ENCODE measurements at regions not wholly inside any gene's neighbourhood (a gene's known extent, or its start where the extent isn't known, plus 50 kb on each side); places are given as distances from the start of the nearest gene placed in this dataset.

DNA sequence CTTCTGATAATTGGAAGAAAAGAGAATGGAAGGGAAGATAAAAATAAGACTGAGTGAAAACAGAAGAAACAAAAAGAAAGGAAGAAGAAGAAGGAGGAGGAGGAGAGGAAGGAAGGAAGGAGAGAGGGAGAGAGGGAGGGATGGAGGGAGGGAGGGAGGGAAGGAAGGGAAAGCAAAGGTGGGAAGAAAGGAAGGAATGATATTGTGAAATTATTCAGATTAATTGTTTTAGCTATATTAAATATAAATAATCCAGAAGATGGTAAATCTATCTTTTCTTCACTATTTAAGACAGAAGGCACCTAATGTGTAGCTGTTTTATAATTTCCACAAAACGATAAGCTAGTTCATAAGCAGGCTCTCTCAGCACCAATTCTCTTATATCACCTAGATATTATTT is 191.3 kb upstream of the LRRC7 start:
- TF ChIP-seq, protein P1, sequence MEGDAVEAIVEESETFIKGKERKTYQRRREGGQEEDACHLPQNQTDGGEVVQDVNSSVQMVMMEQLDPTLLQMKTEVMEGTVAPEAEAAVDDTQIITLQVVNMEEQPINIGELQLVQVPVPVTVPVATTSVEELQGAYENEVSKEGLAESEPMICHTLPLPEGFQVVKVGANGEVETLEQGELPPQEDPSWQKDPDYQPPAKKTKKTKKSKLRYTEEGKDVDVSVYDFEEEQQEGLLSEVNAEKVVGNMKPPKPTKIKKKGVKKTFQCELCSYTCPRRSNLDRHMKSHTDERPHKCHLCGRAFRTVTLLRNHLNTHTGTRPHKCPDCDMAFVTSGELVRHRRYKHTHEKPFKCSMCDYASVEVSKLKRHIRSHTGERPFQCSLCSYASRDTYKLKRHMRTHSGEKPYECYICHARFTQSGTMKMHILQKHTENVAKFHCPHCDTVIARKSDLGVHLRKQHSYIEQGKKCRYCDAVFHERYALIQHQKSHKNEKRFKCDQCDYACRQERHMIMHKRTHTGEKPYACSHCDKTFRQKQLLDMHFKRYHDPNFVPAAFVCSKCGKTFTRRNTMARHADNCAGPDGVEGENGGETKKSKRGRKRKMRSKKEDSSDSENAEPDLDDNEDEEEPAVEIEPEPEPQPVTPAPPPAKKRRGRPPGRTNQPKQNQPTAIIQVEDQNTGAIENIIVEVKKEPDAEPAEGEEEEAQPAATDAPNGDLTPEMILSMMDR (IDR thresholded peaks at IDR 0.05; ENCODE audit: low read depth, low read length, missing control alignments): no peak
- DNase-seq (ENCODE audit: extremely low read depth, low read depth): no peak
- H3K4me3 ChIP-seq (replicated peaks; ENCODE audit: low read depth, low read length): no peak overlapping the region

DNA sequence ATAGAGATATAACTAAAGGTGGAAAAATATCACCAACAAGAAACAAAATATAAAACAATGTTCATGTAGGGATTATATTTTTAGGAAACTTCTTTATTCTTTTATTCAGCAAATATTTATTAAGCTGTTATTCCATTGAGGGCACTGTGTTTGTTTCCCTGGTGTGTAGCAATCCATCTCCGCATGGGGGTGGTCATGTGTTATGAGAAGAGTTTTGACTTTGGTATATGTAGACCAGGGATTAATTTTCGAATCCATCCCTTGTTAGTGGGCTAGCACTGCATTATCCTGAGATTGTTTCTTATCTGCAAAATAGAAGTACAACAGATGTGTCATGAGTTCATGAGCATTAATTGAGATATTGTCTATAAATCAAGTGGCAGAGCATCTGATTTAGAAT is 190.2 kb upstream of the LRRC7 start:
- TF ChIP-seq, protein P1 (IDR thresholded peaks at IDR 0.05; ENCODE audit: low read depth, low read length, missing control alignments): no peak
- no peak for DNase-seq (ENCODE audit: extremely low read depth, low read depth)
- no peak overlapping the region for H3K4me3 ChIP-seq (replicated peaks; ENCODE audit: low read depth, low read length)

DNA sequence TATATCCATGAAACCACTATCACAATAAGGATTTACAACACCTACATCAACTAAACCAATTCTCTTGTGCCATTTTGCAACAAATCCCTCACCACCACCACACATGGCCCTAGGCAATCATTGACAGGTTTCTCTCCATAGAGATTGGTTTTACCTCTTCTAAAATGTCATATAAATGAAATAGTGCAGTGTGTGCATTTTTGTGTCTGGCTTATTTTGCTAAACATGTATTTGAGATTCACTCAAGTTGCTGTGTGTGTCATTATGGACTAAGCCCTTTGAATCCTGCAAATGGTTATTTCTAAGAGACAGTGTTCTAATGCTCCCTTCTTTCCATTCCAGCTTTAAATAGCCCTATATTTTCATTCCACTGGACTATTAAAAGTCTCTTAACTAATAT is 179.7 kb upstream of the LRRC7 start:
- no peak for DNase-seq (ENCODE audit: extremely low read depth, low read depth)
- TF ChIP-seq, protein P1 (IDR thresholded peaks at IDR 0.05; ENCODE audit: low read depth, low read length, missing control alignments): no peak
- no peak overlapping the region for H3K4me3 ChIP-seq (replicated peaks; ENCODE audit: low read depth, low read length)

DNA sequence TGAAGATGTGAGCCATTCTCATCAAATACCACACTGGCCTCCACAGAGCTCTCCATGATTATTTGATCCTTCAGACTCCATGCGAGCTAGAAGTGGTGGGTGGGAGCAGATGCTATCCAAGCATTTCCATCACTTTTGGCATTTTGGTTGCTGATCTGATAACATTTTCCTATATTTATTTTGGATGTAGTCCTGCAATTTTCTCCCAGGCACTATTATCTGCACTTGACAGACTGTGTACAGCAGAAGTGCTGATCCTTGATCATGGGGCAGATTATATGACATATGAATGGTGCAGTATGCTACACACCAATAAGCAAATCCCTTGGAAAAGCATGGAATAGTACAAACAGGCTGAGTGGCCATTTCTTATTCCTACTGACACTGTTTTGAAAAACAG is 167.6 kb upstream of the LRRC7 start:
- TF ChIP-seq, protein P1 (IDR thresholded peaks at IDR 0.05; ENCODE audit: low read depth, low read length, missing control alignments): no peak
- no peak for DNase-seq (ENCODE audit: extremely low read depth, low read depth)
- H3K4me3 ChIP-seq (replicated peaks; ENCODE audit: low read depth, low read length): no peak overlapping the region

DNA sequence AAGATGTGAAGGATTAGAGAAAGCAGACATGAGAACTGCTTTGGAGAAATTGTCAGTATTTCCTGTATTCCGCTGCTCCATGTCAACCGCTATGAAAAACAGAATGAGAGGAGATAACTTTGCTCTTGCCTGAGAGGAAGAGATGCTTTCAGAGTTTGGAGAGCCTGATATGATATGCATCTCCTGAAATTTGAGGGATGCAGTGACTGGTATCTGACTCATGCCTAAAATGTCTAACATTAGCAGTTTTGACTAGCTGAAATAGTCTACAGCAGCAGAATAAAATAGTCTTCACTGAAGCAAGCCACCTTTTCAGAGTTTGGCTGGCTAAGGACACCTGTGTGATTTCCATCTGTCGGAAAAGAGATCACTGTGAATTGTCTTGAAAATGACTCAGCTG is 165.8 kb upstream of the LRRC7 start:
- DNase-seq (ENCODE audit: extremely low read depth, low read depth): no peak
- TF ChIP-seq, protein P1 (IDR thresholded peaks at IDR 0.05; ENCODE audit: low read depth, low read length, missing control alignments): no peak
- H3K4me3 ChIP-seq (replicated peaks; ENCODE audit: low read depth, low read length): no peak overlapping the region

DNA sequence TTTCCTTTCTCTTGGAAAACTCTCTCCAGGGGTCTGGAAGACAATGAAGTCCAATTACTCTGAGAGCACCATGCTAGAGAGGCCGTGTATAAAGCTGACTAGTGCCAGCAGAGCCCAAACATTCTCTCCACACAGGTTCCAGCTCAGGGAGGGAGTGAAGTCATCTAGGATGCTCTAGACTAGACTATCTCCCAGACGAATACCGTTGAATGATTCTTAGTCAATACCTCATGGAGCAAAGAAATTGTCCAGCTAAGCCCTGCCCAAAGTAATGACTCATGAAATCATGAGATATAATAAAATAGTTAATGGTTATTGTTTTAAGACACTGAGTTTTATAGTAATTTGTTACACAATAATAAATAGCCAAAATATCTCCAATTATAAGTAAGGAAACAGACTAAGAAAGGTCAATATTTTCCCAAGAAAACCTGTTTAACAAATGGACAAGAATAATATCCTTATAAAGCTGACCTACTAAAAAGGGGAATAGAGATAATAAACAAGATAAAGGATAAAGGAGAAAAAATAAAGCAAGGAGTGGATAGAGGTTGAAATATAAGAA is 163.9 kb upstream of the LRRC7 start:
- H3K4me3 ChIP-seq (replicated peaks; ENCODE audit: low read depth, low read length): no peak overlapping the region
- TF ChIP-seq, protein P1 (IDR thresholded peaks at IDR 0.05; ENCODE audit: low read depth, low read length, missing control alignments): no peak
- no peak for DNase-seq (ENCODE audit: extremely low read depth, low read depth)

DNA sequence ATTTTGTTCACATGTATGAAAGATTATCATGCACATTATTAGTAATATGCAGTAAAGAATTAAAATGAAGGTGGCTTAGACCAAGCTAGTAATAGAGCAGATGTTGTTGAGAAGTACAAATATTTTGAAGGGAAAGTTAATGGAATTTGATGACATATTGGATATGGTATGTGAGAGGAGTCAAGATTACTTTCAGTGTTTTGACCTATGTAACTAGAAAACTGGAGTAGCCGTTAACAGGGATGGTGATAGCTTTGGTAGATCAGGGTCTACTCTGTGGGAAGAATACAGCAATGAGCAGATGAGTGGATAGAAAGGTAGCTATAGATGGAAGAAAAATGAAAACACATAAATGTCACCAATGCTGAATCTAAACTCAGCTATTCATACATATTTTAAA is 163.2 kb upstream of the LRRC7 start:
- TF ChIP-seq, protein P1 (IDR thresholded peaks at IDR 0.05; ENCODE audit: low read depth, low read length, missing control alignments): no peak
- no peak overlapping the region for H3K4me3 ChIP-seq (replicated peaks; ENCODE audit: low read depth, low read length)
- no peak for DNase-seq (ENCODE audit: extremely low read depth, low read depth)
